ENCODE measurements at regions not wholly inside any gene's neighbourhood (a gene's known extent, or its start where the extent isn't known, plus 50 kb on each side); places are given as distances from the start of the nearest gene placed in this dataset.

GRCh38 chr18:39620551-39621168 lies 2055.1 kb upstream of the CELF4 start:
- no peak overlapping the region for H3K9ac ChIP-seq
- H3K4me2 ChIP-seq = no peak overlapping the region
- no peak overlapping the region for H2AFZ ChIP-seq (ENCODE audit: low read depth)
- H3K4me1 ChIP-seq (ENCODE audit: low read depth, poor library complexity, severe bottlenecking) = no peaks in the 10 kb centered on the region
- no peaks in the 10 kb centered on the region for H3K27me3 ChIP-seq (ENCODE audit: insufficient read depth, low read depth)
- H3K4me3 ChIP-seq (IDR thresholded peaks at IDR 0.05; ENCODE audit: insufficient read depth, low read depth, low read length) = no peak overlapping the region
- H3K27ac ChIP-seq = no peak overlapping the region
- H3K79me2 ChIP-seq (ENCODE audit: insufficient read depth, low read depth) = no peaks in the 10 kb centered on the region
- no peak for TF ChIP-seq CTCF (conservative IDR thresholded peaks at IDR 0.05; ENCODE audit: low read depth, low read length)
- no peaks in the 10 kb centered on the region for H3K36me3 ChIP-seq (ENCODE audit: insufficient read depth)
- no peaks in the 10 kb centered on the region for H4K20me1 ChIP-seq (ENCODE audit: insufficient read depth)

- Histone ChIP-seq H2AFZ (ENCODE audit: low read depth) (no peak overlapping the region), H3K27ac (no peak overlapping the region), H3K79me2 (ENCODE audit: insufficient read depth, low read depth) (no peaks in the 10 kb centered on the region), H3K9ac (no peak overlapping the region), H4K20me1 (ENCODE audit: insufficient read depth) (no peaks in the 10 kb centered on the region), H3K27me3 (ENCODE audit: insufficient read depth, low read depth) (no peaks in the 10 kb centered on the region), H3K4me2 (no peak overlapping the region), H3K4me3 (IDR thresholded peaks at IDR 0.05; ENCODE audit: insufficient read depth, low read depth, low read length) (no peak overlapping the region), H3K4me1 (ENCODE audit: low read depth, poor library complexity, severe bottlenecking) (no peaks in the 10 kb centered on the region), H3K36me3 (ENCODE audit: insufficient read depth) (no peaks in the 10 kb centered on the region)
- no peak for TF ChIP-seq CTCF (conservative IDR thresholded peaks at IDR 0.05; ENCODE audit: low read depth, low read length)
Measured at GRCh38 chr18:39618265-39619003, 2052.8 kb upstream of the CELF4 start.

- Histone ChIP-seq H3K79me2 (ENCODE audit: insufficient read depth, low read depth) (no peaks in the 10 kb centered on the region), H4K20me1 (ENCODE audit: insufficient read depth) (no peaks in the 10 kb centered on the region), H3K27me3 (ENCODE audit: insufficient read depth, low read depth) (no peaks in the 10 kb centered on the region), H3K36me3 (ENCODE audit: insufficient read depth) (no peaks in the 10 kb centered on the region), H3K4me1 (ENCODE audit: low read depth, poor library complexity, severe bottlenecking) (no peaks in the 10 kb centered on the region), H3K4me3 (IDR thresholded peaks at IDR 0.05; ENCODE audit: insufficient read depth, low read depth, low read length) (no peak overlapping the region), H3K4me2 (no peak overlapping the region), H2AFZ (ENCODE audit: low read depth) (no peak overlapping the region), H3K9ac (no peak overlapping the region), H3K27ac (no peak overlapping the region)
- TF ChIP-seq CTCF (conservative IDR thresholded peaks at IDR 0.05; ENCODE audit: low read depth, low read length) = no peak
Measured at GRCh38 chr18:39611381-39612100, 2045.9 kb upstream of the CELF4 start.

GRCh38 chr18:39607034-39607433 lies 2041.4 kb upstream of the CELF4 start:
- no peak overlapping the region for H3K9ac ChIP-seq
- TF ChIP-seq CTCF (conservative IDR thresholded peaks at IDR 0.05; ENCODE audit: low read depth, low read length) = no peak
- no peak overlapping the region for H2AFZ ChIP-seq (ENCODE audit: low read depth)
- no peak overlapping the region for H3K4me2 ChIP-seq
- no peaks in the 10 kb centered on the region for H4K20me1 ChIP-seq (ENCODE audit: insufficient read depth)
- H3K27me3 ChIP-seq (ENCODE audit: insufficient read depth, low read depth) = no peaks in the 10 kb centered on the region
- no peaks in the 10 kb centered on the region for H3K4me1 ChIP-seq (ENCODE audit: low read depth, poor library complexity, severe bottlenecking)
- H3K79me2 ChIP-seq (ENCODE audit: insufficient read depth, low read depth) = no peaks in the 10 kb centered on the region
- no peaks in the 10 kb centered on the region for H3K36me3 ChIP-seq (ENCODE audit: insufficient read depth)
- no peak overlapping the region for H3K27ac ChIP-seq
- H3K4me3 ChIP-seq (IDR thresholded peaks at IDR 0.05; ENCODE audit: insufficient read depth, low read depth, low read length) = no peak overlapping the region
